ENCODE measurements at regions not wholly inside any gene's neighbourhood (a gene's known extent, or its start where the extent isn't known, plus 50 kb on each side); places are given as distances from the start of the nearest gene placed in this dataset.

DNA sequence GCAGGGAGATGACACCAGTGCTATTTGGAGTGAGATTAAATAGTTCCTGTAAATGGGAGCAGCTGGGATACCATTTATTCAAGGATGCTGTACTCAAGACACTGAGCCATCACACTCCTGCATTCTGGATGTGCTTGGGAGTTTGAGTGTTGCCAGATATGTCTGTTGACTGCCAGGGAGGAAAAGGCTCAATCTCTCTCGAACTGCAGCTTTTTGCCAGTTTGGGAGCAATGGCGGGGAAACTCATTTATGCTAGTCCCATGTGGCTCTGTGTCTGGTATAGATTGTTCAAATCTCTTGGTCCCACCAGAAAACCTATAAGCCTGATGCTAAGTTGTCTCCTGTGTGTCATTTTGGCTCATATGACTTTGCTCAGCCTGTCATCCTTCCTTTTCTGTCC, 363.6 kb downstream of the WDR72 start:
- no peaks in the 10 kb centered on the region for H3K4me1 ChIP-seq (ENCODE audit: control insufficient read depth, insufficient read depth, low read length)
- intact Hi-C loops (cut with micrococcal nuclease; ENCODE audit: unreplicated experiment) (no loop called here), in situ Hi-C loops (cut with HindIII; ENCODE audit: low pct_unique_long_range_greater_than_20kb, low sequenced_read_pairs) (no loop called here)
- ATAC-seq = no peak
- TF ChIP-seq SIN3A (IDR thresholded peaks at IDR 0.05; ENCODE audit: borderline replicate concordance, insufficient read depth, low read depth, low read length) = no peak
- CTCF ChIA-PET = no interaction called here
- H3K27me3 ChIP-seq (ENCODE audit: control insufficient read depth, insufficient read depth, low read length) = no peaks in the 10 kb centered on the region
- H3K36me3 ChIP-seq (ENCODE audit: control insufficient read depth, insufficient read depth, low read length) = no peaks in the 10 kb centered on the region
- H3K4me3 ChIP-seq (ENCODE audit: low read depth in 2 of 2, low read length in 2 of 2) = no peak overlapping the region
- DNase-seq (ENCODE audit: low read depth, low spot score) = no peak
- H3K27ac ChIP-seq (ENCODE audit: low read length) = no peak overlapping the region
- no peaks in the 10 kb centered on the region for H3K9me3 ChIP-seq (ENCODE audit: control insufficient read depth, insufficient read depth, low read depth, low read length)
- no TSS peak for BruUV-seq (replicated peaks)
- POLR2A ChIA-PET = no interaction called here

DNA sequence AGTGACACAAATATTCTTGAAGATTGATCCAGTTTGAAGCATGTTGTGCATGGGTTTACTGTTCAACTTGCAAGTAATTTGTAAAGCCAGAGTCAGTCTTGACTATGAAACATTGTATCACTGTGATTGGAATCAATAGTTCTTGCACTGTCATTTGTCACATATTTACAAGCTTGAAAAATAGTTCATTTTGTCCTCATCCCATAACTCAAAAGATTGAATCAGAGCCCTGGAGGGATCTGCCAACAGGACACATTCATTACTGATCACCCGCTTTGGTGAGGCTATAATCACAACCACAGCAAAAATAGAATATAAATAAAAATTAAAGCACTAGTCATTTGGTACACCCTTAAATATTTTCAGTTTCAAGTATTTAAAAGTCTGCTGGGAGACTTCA, 368.9 kb downstream of the WDR72 start:
- intact Hi-C loops (cut with micrococcal nuclease; ENCODE audit: unreplicated experiment) (no loop called here), in situ Hi-C loops (cut with HindIII; ENCODE audit: low pct_unique_long_range_greater_than_20kb, low sequenced_read_pairs) (no loop called here)
- Histone ChIP-seq H3K4me3 (ENCODE audit: low read depth in 2 of 2, low read length in 2 of 2) (no peak overlapping the region), H3K9me3 (ENCODE audit: control insufficient read depth, insufficient read depth, low read depth, low read length) (no peaks in the 10 kb centered on the region), H3K36me3 (ENCODE audit: control insufficient read depth, insufficient read depth, low read length) (no peaks in the 10 kb centered on the region), H3K27ac (ENCODE audit: low read length) (no peak overlapping the region), H3K27me3 (ENCODE audit: control insufficient read depth, insufficient read depth, low read length) (no peaks in the 10 kb centered on the region), H3K4me1 (ENCODE audit: control insufficient read depth, insufficient read depth, low read length) (no peaks in the 10 kb centered on the region)
- POLR2A ChIA-PET = no interaction called here
- no peak for ATAC-seq
- CTCF ChIA-PET = no interaction called here
- BruUV-seq (replicated peaks) = no TSS peak
- DNase-seq (ENCODE audit: low read depth, low spot score) = no peak
- TF ChIP-seq SIN3A (IDR thresholded peaks at IDR 0.05; ENCODE audit: borderline replicate concordance, insufficient read depth, low read depth, low read length) (no peak), POLR2AphosphoS5 (IDR thresholded peaks at IDR 0.05; ENCODE audit: low read depth, low read length) (no peak), TCF7L2 (IDR thresholded peaks at IDR 0.05; ENCODE audit: low read depth, low read length) (no peak)
- TF ChIP-seq, protein P1, sequence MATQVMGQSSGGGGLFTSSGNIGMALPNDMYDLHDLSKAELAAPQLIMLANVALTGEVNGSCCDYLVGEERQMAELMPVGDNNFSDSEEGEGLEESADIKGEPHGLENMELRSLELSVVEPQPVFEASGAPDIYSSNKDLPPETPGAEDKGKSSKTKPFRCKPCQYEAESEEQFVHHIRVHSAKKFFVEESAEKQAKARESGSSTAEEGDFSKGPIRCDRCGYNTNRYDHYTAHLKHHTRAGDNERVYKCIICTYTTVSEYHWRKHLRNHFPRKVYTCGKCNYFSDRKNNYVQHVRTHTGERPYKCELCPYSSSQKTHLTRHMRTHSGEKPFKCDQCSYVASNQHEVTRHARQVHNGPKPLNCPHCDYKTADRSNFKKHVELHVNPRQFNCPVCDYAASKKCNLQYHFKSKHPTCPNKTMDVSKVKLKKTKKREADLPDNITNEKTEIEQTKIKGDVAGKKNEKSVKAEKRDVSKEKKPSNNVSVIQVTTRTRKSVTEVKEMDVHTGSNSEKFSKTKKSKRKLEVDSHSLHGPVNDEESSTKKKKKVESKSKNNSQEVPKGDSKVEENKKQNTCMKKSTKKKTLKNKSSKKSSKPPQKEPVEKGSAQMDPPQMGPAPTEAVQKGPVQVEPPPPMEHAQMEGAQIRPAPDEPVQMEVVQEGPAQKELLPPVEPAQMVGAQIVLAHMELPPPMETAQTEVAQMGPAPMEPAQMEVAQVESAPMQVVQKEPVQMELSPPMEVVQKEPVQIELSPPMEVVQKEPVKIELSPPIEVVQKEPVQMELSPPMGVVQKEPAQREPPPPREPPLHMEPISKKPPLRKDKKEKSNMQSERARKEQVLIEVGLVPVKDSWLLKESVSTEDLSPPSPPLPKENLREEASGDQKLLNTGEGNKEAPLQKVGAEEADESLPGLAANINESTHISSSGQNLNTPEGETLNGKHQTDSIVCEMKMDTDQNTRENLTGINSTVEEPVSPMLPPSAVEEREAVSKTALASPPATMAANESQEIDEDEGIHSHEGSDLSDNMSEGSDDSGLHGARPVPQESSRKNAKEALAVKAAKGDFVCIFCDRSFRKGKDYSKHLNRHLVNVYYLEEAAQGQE (IDR thresholded peaks at IDR 0.05; ENCODE audit: insufficient read depth in 1 of 2, low read depth in 2 of 2, low read length in 1 of 2) = no peak
- TF ChIP-seq, protein P2, sequence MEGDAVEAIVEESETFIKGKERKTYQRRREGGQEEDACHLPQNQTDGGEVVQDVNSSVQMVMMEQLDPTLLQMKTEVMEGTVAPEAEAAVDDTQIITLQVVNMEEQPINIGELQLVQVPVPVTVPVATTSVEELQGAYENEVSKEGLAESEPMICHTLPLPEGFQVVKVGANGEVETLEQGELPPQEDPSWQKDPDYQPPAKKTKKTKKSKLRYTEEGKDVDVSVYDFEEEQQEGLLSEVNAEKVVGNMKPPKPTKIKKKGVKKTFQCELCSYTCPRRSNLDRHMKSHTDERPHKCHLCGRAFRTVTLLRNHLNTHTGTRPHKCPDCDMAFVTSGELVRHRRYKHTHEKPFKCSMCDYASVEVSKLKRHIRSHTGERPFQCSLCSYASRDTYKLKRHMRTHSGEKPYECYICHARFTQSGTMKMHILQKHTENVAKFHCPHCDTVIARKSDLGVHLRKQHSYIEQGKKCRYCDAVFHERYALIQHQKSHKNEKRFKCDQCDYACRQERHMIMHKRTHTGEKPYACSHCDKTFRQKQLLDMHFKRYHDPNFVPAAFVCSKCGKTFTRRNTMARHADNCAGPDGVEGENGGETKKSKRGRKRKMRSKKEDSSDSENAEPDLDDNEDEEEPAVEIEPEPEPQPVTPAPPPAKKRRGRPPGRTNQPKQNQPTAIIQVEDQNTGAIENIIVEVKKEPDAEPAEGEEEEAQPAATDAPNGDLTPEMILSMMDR (IDR thresholded peaks at IDR 0.05) = no peak

DNA sequence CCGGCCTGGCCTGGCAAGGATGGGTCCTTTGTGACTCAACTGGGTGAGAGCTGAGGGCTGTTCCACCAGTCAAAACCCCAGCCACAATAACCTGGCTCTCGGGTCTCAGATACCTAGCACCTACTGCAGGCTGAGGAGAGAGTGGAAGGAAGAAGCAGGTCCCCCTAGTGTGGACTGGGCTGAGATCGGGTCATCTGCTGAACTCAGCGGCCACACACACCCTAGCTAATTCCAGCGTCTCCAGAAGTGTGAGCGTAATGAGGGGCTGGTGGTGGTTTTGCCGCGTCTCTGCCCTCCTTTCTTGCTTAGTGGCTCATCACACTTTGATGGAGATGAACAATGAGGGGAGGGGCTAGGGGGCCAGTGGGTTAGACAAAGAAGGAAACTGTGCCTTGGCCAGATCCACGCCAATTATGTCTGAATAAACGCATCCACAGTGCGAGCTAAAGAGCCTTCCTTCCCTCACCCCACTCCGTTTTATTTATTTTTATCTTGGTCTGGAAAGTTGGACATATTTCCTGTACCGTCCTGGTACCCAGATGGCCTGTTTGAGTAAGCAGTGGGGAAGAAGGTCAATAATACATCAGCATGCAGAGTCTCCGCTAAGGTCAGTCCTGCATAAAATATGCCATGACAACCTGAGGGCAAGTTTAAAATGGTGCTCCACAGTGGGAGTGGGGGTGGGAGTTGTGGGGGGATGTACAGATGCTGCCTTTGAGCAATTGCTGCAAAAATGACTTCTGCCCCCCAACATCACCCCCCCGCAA, 370.0 kb downstream of the WDR72 start:
- intact Hi-C loops (cut with micrococcal nuclease; ENCODE audit: unreplicated experiment) = no loop called here
- POLR2A ChIA-PET = no interaction called here
- no peaks in the 10 kb centered on the region for H3K9me3 ChIP-seq (ENCODE audit: control insufficient read depth, insufficient read depth, low read depth, low read length)
- H3K27ac ChIP-seq (ENCODE audit: low read length) = no peak overlapping the region
- H3K27me3 ChIP-seq (ENCODE audit: control insufficient read depth, insufficient read depth, low read length) = no peaks in the 10 kb centered on the region
- no TSS peak for BruUV-seq (replicated peaks)
- no peak for TF ChIP-seq TCF7L2 (IDR thresholded peaks at IDR 0.05; ENCODE audit: low read depth, low read length)
- no peak for TF ChIP-seq SIN3A (IDR thresholded peaks at IDR 0.05; ENCODE audit: borderline replicate concordance, insufficient read depth, low read depth, low read length)
- TF ChIP-seq, protein P2 (IDR thresholded peaks at IDR 0.05) = no peak
- TF ChIP-seq POLR2AphosphoS5 (IDR thresholded peaks at IDR 0.05; ENCODE audit: low read depth, low read length) = no peak
- TF ChIP-seq, protein P1 (IDR thresholded peaks at IDR 0.05; ENCODE audit: insufficient read depth in 1 of 2, low read depth in 2 of 2, low read length in 1 of 2) = no peak
- H3K36me3 ChIP-seq (ENCODE audit: control insufficient read depth, insufficient read depth, low read length) = no peaks in the 10 kb centered on the region
- CTCF ChIA-PET = no interaction called here
- DNase-seq (ENCODE audit: low read depth, low spot score) = no peak
- H3K4me1 ChIP-seq (ENCODE audit: control insufficient read depth, insufficient read depth, low read length) = no peaks in the 10 kb centered on the region
- in situ Hi-C loops (cut with HindIII; ENCODE audit: low pct_unique_long_range_greater_than_20kb, low sequenced_read_pairs) = no loop called here
- no peak overlapping the region for H3K4me3 ChIP-seq (ENCODE audit: low read depth in 2 of 2, low read length in 2 of 2)
- ATAC-seq = no peak
